Left lung (tissue), 4 donors: ENCODE measurements at regions not wholly inside any gene's neighbourhood (a gene's known extent, or its start where the extent isn't known, plus 50 kb on each side); places are given as distances from the start of the nearest gene placed in this dataset.

Source experiments
- ATAC-seq: fragments of 200-7000 bp; cut with Tn5 transposase; one replicate; pipeline ENCODE4 v1.9.1; 2020; ENCODE audit warnings: moderate library complexity
- DNase-seq, 4 donors: peaks; one replicate each; pipeline ENCODE4 v3.0.0-alpha.2; 2013 to 2020
- H3K27ac ChIP-seq, 2 donors: fragments of 200-600 bp; sonication (generic) in 1 of 2; one replicate each; pipeline versions ENCODE4 v1.5.0 to v1.8.0; 2020 to 2021
- H3K27me3 ChIP-seq, 2 donors: fragments of 200-600 bp; sonication (generic) in 1 of 2; one replicate each; pipeline versions ENCODE4 v1.5.0 to v1.8.0; 2020 to 2021
- H3K36me3 ChIP-seq, 2 donors: fragments of 200-600 bp; sonication (generic) in 1 of 2; one replicate each; pipeline versions ENCODE4 v1.5.0 to v1.8.0; 2020 to 2021
- H3K4me1 ChIP-seq, 2 donors: fragments of 200-600 bp; one replicate each; pipeline ENCODE4 v1.8.0; 2021
- H3K4me3 ChIP-seq, 2 donors: fragments of 200-600 bp; sonication (generic) in 1 of 2; one replicate each; pipeline versions ENCODE4 v1.5.0 to v1.8.0; 2020 to 2021; ENCODE audit warnings: mild to moderate bottlenecking in 1 of 2
- H3K9me3 ChIP-seq, 2 donors: fragments of 200-600 bp; sonication (generic) in 1 of 2; one replicate each; pipeline versions ENCODE4 v1.5.0 to v1.8.0; 2020 to 2021
- intact Hi-C, 2 donors: fragments of 100-400 bp; cut with DNase I; formaldehyde crosslinking; loops; one replicate each; pipeline versions ENCODE4 v1.11.2 to v1.14.2; 2022
- TF ChIP-seq, protein P1 (sequence below), 2 donors: fragments of 200-600 bp; sonication (generic) in 1 of 2; IDR thresholded peaks; one replicate each; pipeline versions ENCODE4 v1.5.0 to v1.8.0; 2021; ENCODE audit warnings: antibody characterized with exemption in 2 of 2
- donor health status: DM: no; HTN: yes; CAD: no.
- donor health status: DM: no; HTN: no; CAD: no.

GRCh38 chr13:85545771-85546170 is 253.4 kb downstream of the SLITRK6 start:
- H3K36me3 ChIP-seq = no peaks in the 10 kb centered on the region
- peaks cover 0 to 23% of the 10 kb centered on the region in 2 donors for H3K9me3 ChIP-seq
- TF ChIP-seq, protein P1, sequence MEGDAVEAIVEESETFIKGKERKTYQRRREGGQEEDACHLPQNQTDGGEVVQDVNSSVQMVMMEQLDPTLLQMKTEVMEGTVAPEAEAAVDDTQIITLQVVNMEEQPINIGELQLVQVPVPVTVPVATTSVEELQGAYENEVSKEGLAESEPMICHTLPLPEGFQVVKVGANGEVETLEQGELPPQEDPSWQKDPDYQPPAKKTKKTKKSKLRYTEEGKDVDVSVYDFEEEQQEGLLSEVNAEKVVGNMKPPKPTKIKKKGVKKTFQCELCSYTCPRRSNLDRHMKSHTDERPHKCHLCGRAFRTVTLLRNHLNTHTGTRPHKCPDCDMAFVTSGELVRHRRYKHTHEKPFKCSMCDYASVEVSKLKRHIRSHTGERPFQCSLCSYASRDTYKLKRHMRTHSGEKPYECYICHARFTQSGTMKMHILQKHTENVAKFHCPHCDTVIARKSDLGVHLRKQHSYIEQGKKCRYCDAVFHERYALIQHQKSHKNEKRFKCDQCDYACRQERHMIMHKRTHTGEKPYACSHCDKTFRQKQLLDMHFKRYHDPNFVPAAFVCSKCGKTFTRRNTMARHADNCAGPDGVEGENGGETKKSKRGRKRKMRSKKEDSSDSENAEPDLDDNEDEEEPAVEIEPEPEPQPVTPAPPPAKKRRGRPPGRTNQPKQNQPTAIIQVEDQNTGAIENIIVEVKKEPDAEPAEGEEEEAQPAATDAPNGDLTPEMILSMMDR (IDR thresholded peaks at IDR 0.05) = no peak
- intact Hi-C loops = no loop called here
- DNase-seq (no peak), ATAC-seq (no peak)
- H3K4me3 ChIP-seq = no peak overlapping the region
- no peak overlapping the region for H3K27ac ChIP-seq
- H3K27me3 ChIP-seq = no peaks in the 10 kb centered on the region
- H3K4me1 ChIP-seq = no peaks in the 10 kb centered on the region

DNA sequence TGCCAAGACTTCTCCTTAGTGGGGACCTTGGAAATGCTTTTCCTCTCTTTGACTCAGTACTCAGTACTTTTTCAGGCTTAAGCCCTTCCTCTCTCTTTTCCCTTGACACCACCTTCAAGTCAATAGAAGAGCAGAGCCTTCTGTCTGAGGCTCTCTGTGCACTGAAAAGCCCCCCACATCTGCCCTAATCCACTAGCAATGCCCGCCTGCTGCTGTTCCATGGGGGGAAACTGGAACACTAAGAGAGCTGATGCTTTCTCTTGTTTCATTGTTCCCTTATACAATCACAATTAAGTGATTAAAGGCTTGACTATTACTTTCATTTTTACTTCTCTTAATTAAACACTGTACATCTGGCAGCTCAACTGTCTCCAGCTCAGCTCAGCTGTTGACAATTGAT is 254.5 kb downstream of the SLITRK6 start:
- TF ChIP-seq, protein P1 (IDR thresholded peaks at IDR 0.05) = no peak
- no peaks in the 10 kb centered on the region for H3K27me3 ChIP-seq
- no peak overlapping the region for H3K4me3 ChIP-seq
- intact Hi-C loops = no loop called here
- ATAC-seq (no peak), DNase-seq (no peak)
- H3K9me3 ChIP-seq = peaks cover 0 to 21% of the 10 kb centered on the region in 2 donors
- H3K4me1 ChIP-seq = no peaks in the 10 kb centered on the region
- H3K27ac ChIP-seq = no peak overlapping the region
- no peaks in the 10 kb centered on the region for H3K36me3 ChIP-seq

- peaks cover 0 to 8% of the 10 kb centered on the region in 2 donors for H3K9me3 ChIP-seq
- H3K36me3 ChIP-seq = no peaks in the 10 kb centered on the region
- no peaks in the 10 kb centered on the region for H3K27me3 ChIP-seq
- intact Hi-C loops = no loop called here
- DNase-seq = no peak
- no peak for ATAC-seq
- H3K4me3 ChIP-seq = no peak overlapping the region
- H3K27ac ChIP-seq = no peak overlapping the region
- TF ChIP-seq, protein P1 (IDR thresholded peaks at IDR 0.05) = no peak
- H3K4me1 ChIP-seq = no peaks in the 10 kb centered on the region
These were observed 256.1 kb downstream of the SLITRK6 start for GRCh38 chr13:85543144-85543543.

DNA sequence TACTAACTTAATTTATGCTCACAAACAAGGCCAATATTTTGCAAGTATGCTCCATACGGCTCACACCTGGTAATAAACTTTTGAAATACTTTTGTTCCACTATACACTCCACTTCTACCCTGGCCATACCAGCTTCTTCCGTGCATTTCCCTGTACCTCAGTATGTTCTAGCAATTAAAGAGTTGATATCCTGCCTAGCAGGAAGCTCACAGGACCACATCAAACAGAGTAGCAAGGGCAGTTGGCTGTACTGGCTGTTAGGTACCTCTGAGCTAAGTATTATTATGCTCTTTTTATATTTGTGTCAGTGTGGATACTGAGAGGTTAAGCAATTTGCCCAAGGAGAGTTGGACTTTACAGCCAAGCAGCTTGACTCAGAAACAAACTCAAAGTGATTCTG is 257.7 kb downstream of the SLITRK6 start:
- Histone ChIP-seq H3K9me3 (no peaks in the 10 kb centered on the region), H3K27me3 (no peaks in the 10 kb centered on the region), H3K4me1 (no peaks in the 10 kb centered on the region), H3K27ac (no peak overlapping the region), H3K4me3 (no peak overlapping the region), H3K36me3 (no peaks in the 10 kb centered on the region)
- TF ChIP-seq, protein P1 (IDR thresholded peaks at IDR 0.05) = no peak
- DNase-seq (no peak), ATAC-seq (no peak)
- intact Hi-C loops = no loop called here

DNA sequence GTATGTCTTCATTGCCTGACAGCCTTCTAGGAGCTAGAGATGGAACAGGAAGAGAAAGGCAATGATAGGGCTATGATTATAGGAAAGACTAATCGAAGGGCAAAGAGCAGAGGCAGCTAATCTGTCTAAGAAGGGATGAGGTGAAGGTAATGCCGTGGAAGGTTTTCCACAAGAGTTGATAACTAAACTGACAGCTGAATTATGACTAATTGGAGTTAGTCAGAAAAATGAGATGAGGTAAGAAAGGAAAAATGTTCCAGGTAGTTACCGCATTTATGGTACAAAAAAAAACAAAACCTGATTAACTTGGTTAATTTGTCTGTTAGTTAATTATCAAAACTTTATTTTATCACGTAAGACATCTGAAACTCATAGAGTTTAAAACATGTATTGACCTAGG is 260.3 kb downstream of the SLITRK6 start:
- intact Hi-C loops = no loop called here
- no peaks in the 10 kb centered on the region for H3K36me3 ChIP-seq
- H3K27me3 ChIP-seq = no peaks in the 10 kb centered on the region

More for the DNA sequence above, 260.3 kb downstream of the SLITRK6 start:
- DNase-seq = no peak
- no peak overlapping the region for H3K4me3 ChIP-seq
- no peak for ATAC-seq
- no peak overlapping the region for H3K27ac ChIP-seq
- TF ChIP-seq, protein P1 (IDR thresholded peaks at IDR 0.05) = no peak
- H3K9me3 ChIP-seq = no peaks in the 10 kb centered on the region
- H3K4me1 ChIP-seq = no peaks in the 10 kb centered on the region
